Activated CD8-positive, alpha-beta memory T cell treated with anti-CD3 and anti-CD28 coated beads for 36 hours (primary cell): ENCODE measurements at regions not wholly inside any gene's neighbourhood (a gene's known extent, or its start where the extent isn't known, plus 50 kb on each side); places are given as distances from the start of the nearest gene placed in this dataset.

ENCODE experiments used
- CTCF ChIA-PET: fragments of 350-600 bp; sonication (Branson Sonifier 250); formaldehyde crosslinking; loops from one replicate; lab custom pipeline; 2021; ENCODE audit warnings: antibody characterized with exemption; lab: Charles Lee
- POLR2A ChIA-PET: fragments of 350-600 bp; sonication (Branson Sonifier 250); formaldehyde crosslinking; loops from one replicate; lab custom pipeline; 2021; ENCODE audit warnings: antibody characterized with exemption; lab: Charles Lee

- ChIA-PET CTCF (no interaction called here), POLR2A (no interaction called here)
Measured at GRCh38 chr15:96390986-96391385, 60.5 kb downstream of the NR2F2 start.

DNA sequence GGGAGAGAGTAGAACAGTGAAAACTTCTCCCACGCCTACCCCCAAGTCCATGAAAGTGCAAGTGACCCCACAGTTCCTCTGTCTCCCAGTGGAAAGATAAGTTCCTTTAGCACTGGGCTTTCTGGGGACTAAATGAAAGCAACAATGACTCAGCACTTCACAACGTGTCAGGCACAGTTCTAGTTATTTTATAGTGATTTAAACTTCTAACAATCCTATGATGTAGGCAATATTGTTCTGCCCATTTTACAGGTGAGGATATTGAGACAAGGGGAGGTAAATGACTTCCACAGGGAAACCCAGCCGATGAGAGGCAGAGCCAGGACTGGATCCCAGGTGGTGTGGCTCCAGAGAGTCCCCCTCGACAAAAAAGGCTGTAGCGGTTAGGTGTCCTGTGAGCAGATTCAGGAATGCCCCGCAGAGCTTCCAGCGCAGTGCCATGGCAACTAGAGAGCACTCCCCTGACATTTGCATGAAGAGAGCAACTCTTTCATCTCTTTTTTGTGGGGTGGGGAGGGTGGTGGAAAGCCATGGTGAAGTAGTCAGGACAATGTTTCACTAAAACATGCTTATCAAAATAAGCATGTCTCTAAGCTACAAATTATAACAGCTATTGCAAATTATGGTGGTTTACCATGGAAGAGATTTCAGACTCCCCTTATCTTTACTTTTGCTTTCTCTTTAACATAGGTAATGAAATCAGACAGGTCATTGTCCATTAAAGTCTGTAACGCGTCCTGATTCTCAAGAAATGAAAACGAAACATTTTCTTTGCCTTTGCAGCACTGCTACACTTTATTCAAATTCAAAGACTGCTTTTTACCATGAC lies 62.1 kb downstream of the NR2F2 start:
- ChIA-PET CTCF (no interaction called here), POLR2A (no interaction called here)

GRCh38 chr15:96393209-96393513 lies 62.7 kb downstream of the NR2F2 start:
- ChIA-PET POLR2A (no interaction called here), CTCF (no interaction called here)

GRCh38 chr15:96395687-96396086 lies 65.2 kb downstream of the NR2F2 start:
- ChIA-PET POLR2A (no interaction called here), CTCF (interaction anchor here (0.6 kb wide), 1 partner anchor 17 kb away, joined by 4 read pairs; no protein-coding TSS in a partner anchor)

- CTCF ChIA-PET = no interaction called here
- POLR2A ChIA-PET = no interaction called here
Measured at GRCh38 chr15:96398776-96399175, 68.3 kb downstream of the NR2F2 start.

DNA sequence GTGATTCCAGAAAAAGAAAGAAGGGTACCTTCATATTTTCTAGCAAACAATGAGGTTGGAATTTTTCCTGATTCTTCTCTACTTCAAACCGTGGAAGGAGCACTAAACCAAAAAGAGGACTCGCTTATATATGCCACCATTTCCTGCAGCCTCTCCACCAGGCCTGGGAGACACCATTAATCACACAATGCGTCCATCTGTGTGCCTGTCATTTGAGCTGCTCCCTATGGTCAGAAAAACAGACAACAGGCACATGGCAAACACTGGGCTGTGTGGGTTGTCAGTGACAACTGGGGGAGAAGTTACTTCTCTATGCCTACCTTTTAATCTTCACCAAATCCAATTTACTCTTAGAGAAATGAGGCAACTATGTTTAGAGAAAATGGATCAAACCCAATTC lies 71.9 kb downstream of the NR2F2 start:
- POLR2A ChIA-PET = no interaction called here

DNA sequence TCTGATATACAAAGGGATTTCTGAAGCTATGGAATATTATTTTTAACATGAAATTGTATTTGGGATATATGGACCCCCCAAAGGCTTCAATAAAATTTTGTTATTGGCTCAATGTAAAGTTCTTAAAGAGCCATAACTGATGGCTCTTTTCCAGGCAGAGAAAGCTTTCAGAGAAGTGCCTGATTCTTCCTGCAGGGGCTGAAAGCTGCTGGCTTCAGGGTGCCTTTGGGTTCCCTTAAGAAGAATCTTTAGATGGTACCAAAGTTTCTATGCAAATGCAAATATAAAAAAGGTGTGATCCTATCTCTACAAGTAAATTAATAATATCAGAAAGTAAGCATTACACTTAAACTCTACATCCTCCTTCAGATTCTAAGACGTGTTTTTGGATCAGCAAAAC lies 72.6 kb downstream of the NR2F2 start:
- POLR2A ChIA-PET = no interaction called here
- CTCF ChIA-PET = no interaction called here

More for the DNA sequence above, 71.9 kb downstream of the NR2F2 start:
- CTCF ChIA-PET = no interaction called here

DNA sequence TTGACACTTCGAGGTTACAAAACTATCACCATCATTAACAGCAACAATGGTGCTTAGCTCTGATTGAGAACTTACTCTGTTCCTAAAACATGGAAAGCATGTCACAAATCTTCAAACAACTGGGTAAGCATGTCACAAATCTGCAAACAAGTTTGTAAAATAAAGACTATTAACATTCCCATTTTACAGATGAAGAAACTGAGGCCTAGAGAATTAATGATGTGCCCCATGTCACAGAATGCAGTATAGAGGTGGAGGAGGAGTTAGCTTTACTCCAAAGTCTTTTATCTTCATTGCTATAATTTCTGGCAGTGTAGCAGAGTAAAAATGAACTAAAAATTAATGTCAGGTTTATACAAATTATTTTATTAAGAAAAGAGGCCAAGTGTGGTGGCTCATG lies 73.4 kb downstream of the NR2F2 start:
- CTCF ChIA-PET = no interaction called here
- POLR2A ChIA-PET = no interaction called here

DNA sequence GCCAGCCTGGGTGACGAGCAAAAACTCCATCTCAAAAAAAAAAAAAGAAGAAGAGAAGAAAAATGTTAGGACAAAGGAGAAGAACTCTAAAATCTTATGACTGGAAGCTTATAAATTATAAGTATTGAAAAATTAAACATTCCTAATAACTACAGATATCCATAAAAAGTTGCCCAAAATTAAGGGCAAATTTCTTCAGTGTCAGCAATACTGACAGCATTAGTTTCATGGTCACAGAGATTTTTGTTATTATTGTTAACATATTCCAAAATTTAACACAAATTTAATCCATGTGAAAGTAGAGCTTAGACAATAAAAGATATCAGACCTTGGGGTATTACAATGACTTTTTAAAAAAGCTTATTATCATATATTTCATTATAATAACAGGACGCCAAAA lies 74.1 kb downstream of the NR2F2 start:
- POLR2A ChIA-PET = no interaction called here
- CTCF ChIA-PET = no interaction called here

DNA sequence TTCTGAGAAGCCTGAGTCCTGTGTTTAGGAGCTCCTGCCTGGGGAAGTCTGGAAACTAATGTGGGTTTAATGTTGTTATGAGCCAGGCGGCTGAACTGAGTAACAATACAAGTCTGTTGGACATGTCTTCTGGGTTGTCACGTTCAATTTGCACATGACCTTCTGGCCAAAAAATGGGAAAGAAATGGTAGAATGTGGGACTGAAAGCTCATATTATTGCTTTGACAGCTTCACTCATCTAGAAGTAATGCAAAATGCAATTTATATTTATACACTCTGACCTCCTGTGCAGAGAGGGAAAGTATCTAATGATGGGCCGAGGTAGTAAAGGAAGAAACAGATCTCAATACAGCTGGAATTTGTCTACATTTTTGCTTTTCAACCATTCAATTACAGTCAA lies 75.8 kb downstream of the NR2F2 start:
- ChIA-PET POLR2A (no interaction called here), CTCF (interaction anchor here (0.6 kb wide), 1 partner anchor 302 kb away, joined by 4 read pairs; no protein-coding TSS in a partner anchor)

DNA sequence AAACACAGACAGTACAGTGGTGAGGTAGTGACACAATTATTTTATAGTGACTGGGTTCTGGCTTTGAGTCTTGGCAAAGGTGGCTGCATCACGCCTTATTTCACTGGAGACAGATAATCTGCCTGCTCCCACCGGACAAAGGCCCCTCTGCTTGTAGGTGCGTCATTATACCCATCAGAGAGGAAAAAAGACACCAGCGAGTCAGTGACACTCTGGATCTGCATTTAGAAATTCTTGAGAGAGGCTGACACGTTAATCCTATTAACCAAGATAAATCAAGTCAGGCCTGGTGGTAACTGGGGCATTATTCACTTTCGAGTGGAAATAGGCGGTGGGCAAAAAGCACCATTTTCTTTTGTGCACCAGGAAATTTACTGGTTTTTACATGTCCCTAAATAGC lies 76.2 kb downstream of the NR2F2 start:
- CTCF ChIA-PET = interaction anchor here (0.6 kb wide), 1 partner anchor 302 kb away, joined by 4 read pairs; no protein-coding TSS in a partner anchor
- POLR2A ChIA-PET = no interaction called here

DNA sequence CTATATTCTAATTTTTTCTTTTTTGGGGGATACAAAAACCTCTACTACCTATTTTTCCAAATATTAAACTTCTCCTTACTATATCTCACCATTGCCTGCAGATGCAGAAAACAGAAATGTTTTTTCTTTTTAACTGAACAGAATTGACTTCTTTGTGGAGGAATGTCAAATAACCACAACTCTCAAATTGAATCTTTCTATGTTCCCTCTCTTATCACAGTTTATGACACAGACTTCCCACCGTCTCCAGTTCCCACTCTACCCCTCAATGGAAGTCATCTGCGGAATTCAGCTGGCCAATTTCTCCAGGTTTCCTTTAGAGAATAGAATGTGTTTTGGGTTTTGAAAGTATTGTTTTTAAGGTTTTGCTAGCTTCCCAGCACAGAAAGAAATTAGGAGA lies 77.0 kb downstream of the NR2F2 start:
- CTCF ChIA-PET = no interaction called here
- POLR2A ChIA-PET = no interaction called here

DNA sequence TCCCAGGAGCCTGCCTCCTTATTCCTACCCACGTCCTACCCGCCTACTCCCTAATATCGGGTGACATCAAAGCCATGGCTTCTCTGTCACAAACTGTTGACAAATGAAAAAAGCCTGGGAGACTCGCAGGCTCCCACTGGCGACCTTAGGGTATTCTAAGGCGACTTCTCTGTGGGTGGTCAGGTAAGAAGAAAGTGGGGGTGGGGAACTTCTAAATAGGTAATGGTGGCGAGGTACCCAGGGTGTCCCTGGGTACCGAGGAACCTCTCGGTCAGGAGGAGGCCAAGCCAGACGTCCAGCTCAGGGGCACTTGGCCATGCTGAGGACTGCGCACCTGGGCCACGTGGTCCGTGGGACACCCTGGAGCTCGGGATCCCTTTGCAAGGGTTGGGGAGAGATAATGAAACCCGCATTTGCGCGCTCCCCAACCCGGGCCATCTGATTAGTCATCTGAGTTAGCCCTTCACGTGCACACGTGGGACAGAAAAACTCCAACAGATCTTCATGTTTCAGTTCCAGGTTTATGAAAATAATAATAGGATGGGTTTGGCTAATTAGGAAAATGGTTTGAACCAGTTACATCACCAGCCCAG lies 78.2 kb downstream of the NR2F2 start:
- POLR2A ChIA-PET = no interaction called here
- CTCF ChIA-PET = no interaction called here

- ChIA-PET POLR2A (no interaction called here), CTCF (no interaction called here)
Measured at GRCh38 chr15:96409215-96410138, 79.0 kb downstream of the NR2F2 start.

- CTCF ChIA-PET = no interaction called here
Measured at GRCh38 chr15:96410175-96411055, 79.9 kb downstream of the NR2F2 start.

DNA sequence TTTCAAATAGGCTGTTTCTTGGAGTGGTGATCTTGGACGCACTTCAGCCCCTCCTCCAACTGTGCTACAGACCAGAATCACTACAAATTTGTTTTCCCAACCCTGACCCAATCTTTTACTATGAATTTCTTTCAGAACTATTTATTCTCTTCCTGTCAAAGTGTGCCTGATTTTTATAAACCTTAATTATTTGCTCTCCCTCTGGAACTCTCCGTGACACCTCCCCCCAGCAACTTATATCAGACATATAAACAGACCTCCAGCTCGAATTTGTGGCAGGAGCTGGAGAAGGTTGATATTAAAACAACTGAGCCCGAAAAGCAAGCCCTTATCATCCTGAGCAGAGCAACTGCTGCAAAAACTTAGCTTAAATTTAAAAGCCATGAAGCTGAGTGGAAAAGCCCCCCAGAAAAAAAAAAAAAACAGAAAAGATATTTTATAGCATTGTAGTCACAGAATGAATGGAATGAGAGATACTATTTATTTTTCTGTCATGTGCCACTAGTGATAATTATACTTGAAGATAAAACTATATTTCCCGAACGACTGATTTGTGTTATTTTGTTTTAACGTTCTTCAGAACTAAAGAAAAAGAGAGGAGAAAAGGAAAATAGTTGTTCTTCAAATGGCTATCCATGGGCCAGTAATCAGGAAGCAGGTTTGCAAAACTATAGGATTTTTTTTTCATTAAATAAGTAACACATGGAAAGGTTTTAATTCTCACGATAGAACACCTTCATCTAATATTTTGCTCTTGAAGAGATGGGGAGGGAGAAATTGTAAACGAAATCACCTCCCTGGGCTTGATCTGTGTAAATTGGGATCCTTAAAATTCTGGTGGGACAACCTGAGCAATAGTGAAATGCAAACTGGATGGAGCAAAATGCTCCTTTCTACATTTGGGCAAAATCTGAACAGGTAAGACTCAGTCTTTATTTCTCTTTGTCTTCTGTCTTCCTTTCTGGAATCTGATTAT lies 80.8 kb downstream of the NR2F2 start:
- CTCF ChIA-PET = no interaction called here
- POLR2A ChIA-PET = no interaction called here

More at GRCh38 chr15:96410175-96411055, 79.9 kb downstream of the NR2F2 start:
- POLR2A ChIA-PET = no interaction called here

GRCh38 chr15:96412045-96412905 lies 81.8 kb downstream of the NR2F2 start:
- CTCF ChIA-PET = interaction anchor here (0.6 kb wide), 1 partner anchor 16 kb away, joined by 4 read pairs; no protein-coding TSS in a partner anchor
- POLR2A ChIA-PET = no interaction called here
